GM19351 (cell line): ENCODE measurements at regions not wholly inside any gene's neighbourhood (a gene's known extent, or its start where the extent isn't known, plus 50 kb on each side); places are given as distances from the start of the nearest gene placed in this dataset.
"Not testable (repeated sequence)": the region's sequence is repeated elsewhere in the genome, so short reads cannot be mapped to it uniquely, and the experiment has no call there.

Source experiments
- ATAC-seq: cut with Tn5 transposase; IDR thresholded peaks from one replicate; pipeline ENCODE4 v1.9.1; 2021; ENCODE audit warnings: mild to moderate bottlenecking, moderate library complexity; ENCODE audit not compliant: unreplicated experiment

GRCh38 chr4:29304595-29304994 is 1415.6 kb upstream of the PCDH7 start:
- ATAC-seq, result no peak

GRCh38 chr4:29307256-29307655 is 1412.9 kb upstream of the PCDH7 start:
- ATAC-seq, result no peak

- ATAC-seq, result no peak
Measured at GRCh38 chr4:29307755-29308154, 1412.4 kb upstream of the PCDH7 start.

- ATAC-seq, result no peak
Measured at GRCh38 chr4:29309050-29309449, 1411.1 kb upstream of the PCDH7 start.

- no peak for ATAC-seq
Measured at GRCh38 chr4:29310252-29310651, 1409.9 kb upstream of the PCDH7 start.

- no peak for ATAC-seq
Measured at GRCh38 chr4:29311247-29311646, 1408.9 kb upstream of the PCDH7 start.

- no peak for ATAC-seq
Measured at GRCh38 chr4:29319663-29320340, 1400.4 kb upstream of the PCDH7 start.

- ATAC-seq, result no peak
Measured at GRCh38 chr4:29320947-29321620, 1399.1 kb upstream of the PCDH7 start.

- no peak for ATAC-seq
Measured at GRCh38 chr4:29326004-29326403, 1394.2 kb upstream of the PCDH7 start.

- ATAC-seq, result no peak
Measured at GRCh38 chr4:29326816-29327215, 1393.4 kb upstream of the PCDH7 start.

GRCh38 chr4:29336861-29337260 is 1383.3 kb upstream of the PCDH7 start:
- ATAC-seq, result no peak

- ATAC-seq, result no peak
Measured at GRCh38 chr4:29372971-29373370, 1347.2 kb upstream of the PCDH7 start.

- ATAC-seq, result no peak
Measured at GRCh38 chr4:29375716-29376115, 1344.5 kb upstream of the PCDH7 start.

GRCh38 chr4:29378237-29378636 is 1341.9 kb upstream of the PCDH7 start:
- ATAC-seq, result not testable (repeated sequence)

GRCh38 chr4:29390921-29391320 is 1329.2 kb upstream of the PCDH7 start:
- no peak for ATAC-seq

- ATAC-seq, result no peak
Measured at GRCh38 chr4:29405116-29405515, 1315.1 kb upstream of the PCDH7 start.

GRCh38 chr4:29415771-29416170 is 1304.4 kb upstream of the PCDH7 start:
- no peak for ATAC-seq

- ATAC-seq, result no peak
Measured at GRCh38 chr4:29423836-29424721, 1296.1 kb upstream of the PCDH7 start.

GRCh38 chr4:29453303-29453820 is 1266.8 kb upstream of the PCDH7 start:
- no peak for ATAC-seq

- ATAC-seq, result no peak
Measured at GRCh38 chr4:29459926-29460325, 1260.2 kb upstream of the PCDH7 start.

- ATAC-seq, result no peak
Measured at GRCh38 chr4:29467044-29467717, 1253.0 kb upstream of the PCDH7 start.
